Liver (tissue), 8 donors: ENCODE measurements at regions not wholly inside any gene's neighbourhood (a gene's known extent, or its start where the extent isn't known, plus 50 kb on each side); places are given as distances from the start of the nearest gene placed in this dataset.

ENCODE experiments used
- DNase-seq: peaks from one replicate; pipeline ENCODE4 v3.0.0-alpha.2; 2017; ENCODE audit warnings: low spot score
- H3K27ac ChIP-seq, 2 donors: one replicate each; pipeline ENCODE4 v1.7.0; 2013; ENCODE audit warnings: inconsistent platforms in 2 of 2, low read length in 2 of 2, control low read depth in 1 of 2, low read depth in 1 of 2, mild to moderate bottlenecking in 1 of 2
- H3K27me3 ChIP-seq, 4 donors: one replicate each; pipeline versions ENCODE4 v1.6.1 to v1.7.0; 2013; ENCODE audit warnings: low read length in 3 of 4, inconsistent platforms in 1 of 4, mild to moderate bottlenecking in 1 of 4, moderate library complexity in 1 of 4; ENCODE audit not compliant: control insufficient read depth in 4 of 4, insufficient read depth in 4 of 4
- H3K36me3 ChIP-seq, 4 donors: one replicate each; pipeline versions ENCODE4 v1.6.1 to v1.7.0; 2013; ENCODE audit warnings: low read length in 3 of 4, mild to moderate bottlenecking in 3 of 4, low read depth in 1 of 4, moderate library complexity in 1 of 4; ENCODE audit not compliant: control insufficient read depth in 4 of 4, insufficient read depth in 3 of 4
- H3K4me1 ChIP-seq, 4 donors: one replicate each; pipeline versions ENCODE4 v1.6.1 to v1.7.0; 2013; ENCODE audit warnings: low read length in 3 of 4, mild to moderate bottlenecking in 3 of 4, moderate library complexity in 1 of 4; ENCODE audit not compliant: control insufficient read depth in 4 of 4, insufficient read depth in 4 of 4
- H3K4me3 ChIP-seq, 3 donors: one replicate each; pipeline versions ENCODE4 v1.6.1 to v1.7.0; 2013; ENCODE audit warnings: low read length in 3 of 3, control low read depth in 1 of 3, low read depth in 1 of 3, mild to moderate bottlenecking in 1 of 3
- H3K9ac ChIP-seq, 2 donors: one replicate each; pipeline ENCODE4 v1.7.0; 2013; ENCODE audit warnings: low read length in 2 of 2, mild to moderate bottlenecking in 2 of 2, moderate library complexity in 2 of 2, control low read depth in 1 of 2, low read depth in 1 of 2
- H3K9me3 ChIP-seq, 4 donors: one replicate each; pipeline versions ENCODE4 v1.6.1 to v1.7.0; 2013; ENCODE audit warnings: low read length in 3 of 4; ENCODE audit not compliant: control insufficient read depth in 4 of 4
- ATF3 ChIP-seq: IDR thresholded peaks from 2 replicates; pipeline ENCODE4 v1.6.1; 2016; ENCODE audit warnings: antibody characterized with exemption
- CTCF ChIP-seq: fragments of 150-350 bp; IDR thresholded peaks from 2 replicates; pipeline ENCODE4 v1.5.1; 2017; ENCODE audit warnings: improper control_type of control experiment, low read depth, low read length; ENCODE audit not compliant: missing input control
- EGR1 ChIP-seq, 2 donors: IDR thresholded peaks; 2 replicates each; pipeline ENCODE4 v1.6.1; 2016 to 2018; ENCODE audit warnings: antibody characterized with exemption in 2 of 2, low read depth in 2 of 2
- FOXA1 ChIP-seq: IDR thresholded peaks from 2 replicates; pipeline ENCODE4 v1.6.1; 2016; ENCODE audit warnings: antibody characterized with exemption
- FOXA2 ChIP-seq: IDR thresholded peaks from 2 replicates; pipeline ENCODE4 v1.6.1; 2016; ENCODE audit warnings: antibody characterized with exemption
- GABPA ChIP-seq, 2 donors: IDR thresholded peaks in 1 of 2; conservative IDR thresholded peaks in 1 of 2; 2 replicates each; pipeline ENCODE4 v1.6.1; 2016; ENCODE audit warnings: antibody characterized with exemption in 2 of 2, mild to moderate bottlenecking in 1 of 2, moderate library complexity in 1 of 2
- HNF4A ChIP-seq, 2 donors: conservative IDR thresholded peaks; 2 replicates each; pipeline ENCODE4 v1.6.1; 2016; ENCODE audit warnings: antibody characterized with exemption in 2 of 2, mild to moderate bottlenecking in 2 of 2
- HNF4G ChIP-seq: IDR thresholded peaks from 2 replicates; pipeline ENCODE4 v1.6.1; 2016; ENCODE audit warnings: antibody characterized with exemption
- JUND ChIP-seq, 2 donors: IDR thresholded peaks; 2 replicates each; pipeline ENCODE4 v1.6.1; 2016; ENCODE audit warnings: antibody characterized with exemption in 2 of 2
- MAX ChIP-seq: IDR thresholded peaks from 2 replicates; pipeline ENCODE4 v1.6.1; 2016; ENCODE audit warnings: antibody characterized with exemption
- NR2F2 ChIP-seq: IDR thresholded peaks from 2 replicates; pipeline ENCODE4 v1.6.1; 2016; ENCODE audit warnings: antibody characterized with exemption
- REST ChIP-seq: IDR thresholded peaks from 2 replicates; pipeline ENCODE4 v1.6.1; 2016; ENCODE audit warnings: antibody characterized with exemption, mild to moderate bottlenecking
- RXRA ChIP-seq, 2 donors: IDR thresholded peaks; 2 replicates each; pipeline ENCODE4 v1.6.1; 2017 to 2018; ENCODE audit warnings: antibody characterized with exemption in 2 of 2, mild to moderate bottlenecking in 1 of 2
- SP1 ChIP-seq: IDR thresholded peaks from 2 replicates; pipeline ENCODE4 v1.6.1; 2018; ENCODE audit warnings: antibody characterized with exemption, mild to moderate bottlenecking
- TAF1 ChIP-seq: conservative IDR thresholded peaks from 2 replicates; pipeline ENCODE4 v1.6.1; 2016; ENCODE audit warnings: antibody characterized with exemption, mild to moderate bottlenecking
- YY1 ChIP-seq: IDR thresholded peaks from 2 replicates; pipeline ENCODE4 v1.6.1; 2016; ENCODE audit warnings: antibody characterized with exemption, mild to moderate bottlenecking
- ZBTB33 ChIP-seq: IDR thresholded peaks from 2 replicates; pipeline ENCODE4 v1.6.1; 2016; ENCODE audit warnings: antibody characterized with exemption
- WGBS: extraction: QIAGEN DNeasy Blood & Tissue Kit; methylation state at CpG from one replicate; pipeline ENCODE4 v1.1.7; 2013; 5-methylcytosine and 5-hydroxymethylcytosine counted together
- donor health status: healthy.
- donor health status: healthy.
- donor health status: healthy.
- donor health status: healthy.
- donor health status: healthy.

- no peak for TF ChIP-seq HNF4G
- TF ChIP-seq REST = no peak
- no peak for TF ChIP-seq YY1
- no peak for TF ChIP-seq JUND (IDR thresholded peaks at IDR 0.05)
- TF ChIP-seq ZBTB33 = no peak
- no peak for TF ChIP-seq ATF3
- TF ChIP-seq TAF1 = no peak
- no peak for TF ChIP-seq CTCF
- no peak for TF ChIP-seq SP1
- no peak for TF ChIP-seq FOXA1
- TF ChIP-seq GABPA (IDR thresholded peaks at IDR 0.05 in 1 of 2, conservative IDR thresholded peaks at IDR 0.05 in 1 of 2) = no peak
- no peak for TF ChIP-seq NR2F2
- no peak for TF ChIP-seq MAX
- TF ChIP-seq HNF4A (conservative IDR thresholded peaks at IDR 0.05) = no peak
- no peak for TF ChIP-seq EGR1 (IDR thresholded peaks at IDR 0.05; ENCODE audit: low read depth in 2 of 2)
- TF ChIP-seq RXRA (IDR thresholded peaks at IDR 0.05) = no peak
- no peak for TF ChIP-seq FOXA2
- no peaks in the 10 kb centered on the region for H3K4me1 ChIP-seq
- H3K4me3 ChIP-seq = no peak overlapping the region
- 65% methylated on average over 2 of the region's 2 CpGs for WGBS
- H3K27ac ChIP-seq = no peak overlapping the region
- no peak for DNase-seq
- peaks cover 0 to 3% (median under 1%) of the 10 kb centered on the region in 4 donors for H3K9me3 ChIP-seq
- H3K36me3 ChIP-seq = no peaks in the 10 kb centered on the region
- H3K9ac ChIP-seq = no peak overlapping the region
- no peaks in the 10 kb centered on the region for H3K27me3 ChIP-seq
Observed at GRCh38 chr3:18058666-18059065, 316.2 kb upstream of the TBC1D5 start.
